ENCODE measurements at regions not wholly inside any gene's neighbourhood (a gene's known extent, or its start where the extent isn't known, plus 50 kb on each side); places are given as distances from the start of the nearest gene placed in this dataset.

DNA sequence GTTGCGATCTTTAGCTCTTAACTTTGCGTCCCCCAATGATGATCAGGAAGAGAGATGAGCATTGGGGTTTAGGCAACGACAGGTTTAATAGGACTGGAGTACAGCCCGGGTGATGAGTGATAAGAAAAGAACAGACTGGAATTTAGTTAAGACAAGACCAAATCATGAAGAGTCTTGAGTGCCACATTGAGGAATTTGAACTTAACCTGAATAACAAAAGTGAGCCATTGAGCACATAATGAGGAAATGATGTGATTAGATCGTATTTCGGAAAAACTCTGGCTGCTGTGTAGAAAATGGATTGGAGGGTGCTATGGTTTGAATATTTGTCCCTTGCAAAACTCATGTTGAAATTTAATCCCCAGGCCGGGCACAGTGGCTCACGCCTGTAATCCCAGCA lies 83.2 kb upstream of the MELK start:
- H2AK9ac ChIP-seq (replicated peaks; ENCODE audit: low read depth, low read length, poor library complexity): peak overlapping the region; percentile 42
- H4K20me1 ChIP-seq (ENCODE audit: insufficient read depth, low read length): peaks cover 15% of the 10 kb centered on the region
- CTCF ChIA-PET: interaction anchor here (0.6 kb wide), 1 partner anchor 12 kb away, joined by 3 read pairs; no protein-coding TSS in a partner anchor
- H3K9ac ChIP-seq (ENCODE audit: low read depth, low read length): no peak overlapping the region
- no peak for ATAC-seq (ENCODE audit: low read depth)
- H3K79me1 ChIP-seq (ENCODE audit: low read depth in 1 of 2, low read length in 2 of 2): peaks cover 16 to 23% of the 10 kb centered on the region in 2 experiments; a peak in 3 of 4 replicates
- no peak for DNase-seq
- peak overlapping the region; percentile 9 for H2AFZ ChIP-seq (replicated peaks; ENCODE audit: low read length, poor library complexity)
- in situ Hi-C loops (cut with MboI; ENCODE audit: low sequenced_read_pairs) (no loop called here), intact Hi-C loops (cut with micrococcal nuclease) (loop anchor here (5.0 kb wide), 1 partner anchor 68 kb away; no protein-coding TSS in a partner anchor), dilution Hi-C loops (cut with HindIII; ENCODE audit: low sequenced_read_pairs, unreplicated experiment) (no loop called here)
- WGBS, 2 experiments (ENCODE audit: extremely low coverage in 2 of 2, insufficient read length in 1 of 2): 93% methylated on average over 4 of the region's 8 CpGs; no CpG with 5 or more reads in 1 of the 2 experiments
- peak overlapping the region; percentile 38; the same call in 1 of the 2 replicates for H3K23ac ChIP-seq (ENCODE audit: low read depth, low read length)
- no peak overlapping the region for H2BK120ac ChIP-seq (ENCODE audit: low read depth, low read length)
- no peaks in the 10 kb centered on the region for H3K9me3 ChIP-seq (ENCODE audit: control insufficient read depth, insufficient read depth, low read length)
- no peak overlapping the region for H3K4me3 ChIP-seq (ENCODE audit: insufficient read depth, low read depth, low read length)
- H3K18ac ChIP-seq (ENCODE audit: low read depth, low read length): no peak overlapping the region
- H3K36me3 ChIP-seq (ENCODE audit: control insufficient read depth, insufficient read depth, low read length): no peaks in the 10 kb centered on the region
- no peak overlapping the region; a peak in 1 of 4 replicates for H4K8ac ChIP-seq (ENCODE audit: low read depth in 2 of 2, low read length in 2 of 2)
- peaks cover 7% of the 10 kb centered on the region for H3K4me1 ChIP-seq (ENCODE audit: control insufficient read depth, insufficient read depth, low read length)
- no peaks in the 10 kb centered on the region for H3K27me3 ChIP-seq (ENCODE audit: control insufficient read depth, insufficient read depth, low read length)
- H2BK5ac ChIP-seq (ENCODE audit: low read depth, low read length, poor library complexity, severe bottlenecking): no peak overlapping the region
- H2AK5ac ChIP-seq (ENCODE audit: low read depth, low read length): no peak overlapping the region
- no peak overlapping the region for H2BK20ac ChIP-seq (ENCODE audit: low read depth, low read length)
- H4K5ac ChIP-seq (ENCODE audit: low read depth, low read length): no peak overlapping the region
- H2BK15ac ChIP-seq (ENCODE audit: low read depth, low read length): no peak overlapping the region
- POLR2A ChIA-PET (ENCODE audit: unreplicated experiment): no interaction called here
- no peak overlapping the region for H3K14ac ChIP-seq (replicated peaks; ENCODE audit: low read depth, low read length)
- BruUV-seq (replicated peaks): no TSS peak
- no peak overlapping the region for H3K4me2 ChIP-seq (ENCODE audit: low read depth, low read length)
- H4K91ac ChIP-seq (ENCODE audit: insufficient read depth, low read depth, low read length): no peak overlapping the region
- no peak overlapping the region for H3K56ac ChIP-seq (ENCODE audit: extremely low read depth, insufficient read depth, low read length)
- no peak overlapping the region for H3K4ac ChIP-seq (ENCODE audit: low read depth, low read length)
- H3K9me1 ChIP-seq (ENCODE audit: insufficient read depth, low read length): peaks cover 9% of the 10 kb centered on the region; the same call in 1 of the 2 replicates
- no peak for TF ChIP-seq FOS (IDR thresholded peaks at IDR 0.05; ENCODE audit: low read depth, low read length)
- no peak for TF ChIP-seq MAZ (IDR thresholded peaks at IDR 0.05; ENCODE audit: borderline replicate concordance, low read depth, low read length)
- no peak for TF ChIP-seq RAD21 (IDR thresholded peaks at IDR 0.05; ENCODE audit: low read length)
- TF ChIP-seq MAFK (IDR thresholded peaks at IDR 0.05; ENCODE audit: low read depth, low read length): no peak
- TF ChIP-seq, protein P1, sequence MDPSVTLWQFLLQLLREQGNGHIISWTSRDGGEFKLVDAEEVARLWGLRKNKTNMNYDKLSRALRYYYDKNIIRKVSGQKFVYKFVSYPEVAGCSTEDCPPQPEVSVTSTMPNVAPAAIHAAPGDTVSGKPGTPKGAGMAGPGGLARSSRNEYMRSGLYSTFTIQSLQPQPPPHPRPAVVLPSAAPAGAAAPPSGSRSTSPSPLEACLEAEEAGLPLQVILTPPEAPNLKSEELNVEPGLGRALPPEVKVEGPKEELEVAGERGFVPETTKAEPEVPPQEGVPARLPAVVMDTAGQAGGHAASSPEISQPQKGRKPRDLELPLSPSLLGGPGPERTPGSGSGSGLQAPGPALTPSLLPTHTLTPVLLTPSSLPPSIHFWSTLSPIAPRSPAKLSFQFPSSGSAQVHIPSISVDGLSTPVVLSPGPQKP (IDR thresholded peaks at IDR 0.05; ENCODE audit: borderline replicate concordance, low read depth, low read length): no peak
- no peak for TF ChIP-seq CEBPB (IDR thresholded peaks at IDR 0.05; ENCODE audit: low read depth, low read length)
- no peak for TF ChIP-seq CHD1 (IDR thresholded peaks at IDR 0.05; ENCODE audit: low read depth, low read length)
- TF ChIP-seq MXI1 (IDR thresholded peaks at IDR 0.05; ENCODE audit: borderline replicate concordance, low read depth, low read length): no peak
- TF ChIP-seq POLR2A (IDR thresholded peaks at IDR 0.05; ENCODE audit: low read depth, low read length): no peak
- TF ChIP-seq RCOR1 (IDR thresholded peaks at IDR 0.05; ENCODE audit: insufficient replicate concordance, low read length): no peak
- TF ChIP-seq BHLHE40 (IDR thresholded peaks at IDR 0.05; ENCODE audit: low read depth, low read length): no peak
- no peak for TF ChIP-seq RFX5 (IDR thresholded peaks at IDR 0.05; ENCODE audit: low read depth, low read length)
- TF ChIP-seq, protein P2, sequence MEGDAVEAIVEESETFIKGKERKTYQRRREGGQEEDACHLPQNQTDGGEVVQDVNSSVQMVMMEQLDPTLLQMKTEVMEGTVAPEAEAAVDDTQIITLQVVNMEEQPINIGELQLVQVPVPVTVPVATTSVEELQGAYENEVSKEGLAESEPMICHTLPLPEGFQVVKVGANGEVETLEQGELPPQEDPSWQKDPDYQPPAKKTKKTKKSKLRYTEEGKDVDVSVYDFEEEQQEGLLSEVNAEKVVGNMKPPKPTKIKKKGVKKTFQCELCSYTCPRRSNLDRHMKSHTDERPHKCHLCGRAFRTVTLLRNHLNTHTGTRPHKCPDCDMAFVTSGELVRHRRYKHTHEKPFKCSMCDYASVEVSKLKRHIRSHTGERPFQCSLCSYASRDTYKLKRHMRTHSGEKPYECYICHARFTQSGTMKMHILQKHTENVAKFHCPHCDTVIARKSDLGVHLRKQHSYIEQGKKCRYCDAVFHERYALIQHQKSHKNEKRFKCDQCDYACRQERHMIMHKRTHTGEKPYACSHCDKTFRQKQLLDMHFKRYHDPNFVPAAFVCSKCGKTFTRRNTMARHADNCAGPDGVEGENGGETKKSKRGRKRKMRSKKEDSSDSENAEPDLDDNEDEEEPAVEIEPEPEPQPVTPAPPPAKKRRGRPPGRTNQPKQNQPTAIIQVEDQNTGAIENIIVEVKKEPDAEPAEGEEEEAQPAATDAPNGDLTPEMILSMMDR (conservative IDR thresholded peaks at IDR 0.05; ENCODE audit: low read depth, low read length): no peak
- no peak overlapping the region for H3K27ac ChIP-seq (ENCODE audit: insufficient read depth, low read length)

All from IMR-90 (cell line).